Naive thymus-derived CD8-positive, alpha-beta T cell (primary cell): ENCODE measurements at regions not wholly inside any gene's neighbourhood (a gene's known extent, or its start where the extent isn't known, plus 50 kb on each side); places are given as distances from the start of the nearest gene placed in this dataset.
"Not testable (repeated sequence)": the region's sequence is repeated elsewhere in the genome, so short reads cannot be mapped to it uniquely, and the experiment has no call there.

Experiments
- ATAC-seq, 2 donors: fragments of 150-1000 bp; cut with Tn5 transposase in 1 of 2; sonication (Bioruptor Pico), chemical (Tn5 transposase) in 1 of 2; 1 replicate in 1 of 2; 2 replicates in 1 of 2; pipeline ENCODE4 v1.10.0; 2021; ENCODE audit warnings: mild to moderate bottlenecking in 2 of 2, moderate library complexity in 2 of 2
- POLR2A ChIA-PET: fragments of 350-600 bp; sonication (Branson Sonifier 250); formaldehyde crosslinking; loops from one replicate; lab custom pipeline; 2021; ENCODE audit warnings: antibody characterized with exemption; lab: Charles Lee
- DNase-seq, 10 donors: peaks; one replicate each; pipeline versions ENCODE4 v3.0.0 to v3.0.0-alpha.2; 2020 to 2022
- H3K27ac Mint-ChIP-seq, 10 donors: one replicate each; pipeline ENCODE4 v1.8.0; 2020 to 2022; ENCODE audit warnings: mild to moderate bottlenecking in 10 of 10, mixed read lengths in 10 of 10, moderate library complexity in 4 of 10, inconsistent platforms in 1 of 10
- H3K27me3 Mint-ChIP-seq, 5 donors: one replicate each; pipeline ENCODE4 v1.8.0; 2021 to 2022; ENCODE audit warnings: mixed read lengths in 5 of 5
- H3K36me3 Mint-ChIP-seq, 3 donors: one replicate each; pipeline ENCODE4 v1.8.0; 2020 to 2022; ENCODE audit warnings: mixed read lengths in 3 of 3, mild to moderate bottlenecking in 2 of 3, inconsistent platforms in 1 of 3
- H3K4me1 Mint-ChIP-seq, 4 donors: one replicate each; pipeline ENCODE4 v1.8.0; 2021 to 2022; ENCODE audit warnings: mixed read lengths in 4 of 4
- H3K4me3 Mint-ChIP-seq, 10 donors: one replicate each; pipeline ENCODE4 v1.8.0; 2020 to 2022; ENCODE audit warnings: mild to moderate bottlenecking in 10 of 10, mixed read lengths in 10 of 10, moderate library complexity in 6 of 10, inconsistent platforms in 1 of 10
- H3K9me3 Mint-ChIP-seq, 9 donors: one replicate each; pipeline ENCODE4 v1.8.0; 2020 to 2022; ENCODE audit warnings: mixed read lengths in 9 of 9, mild to moderate bottlenecking in 3 of 9, inconsistent platforms in 1 of 9, moderate library complexity in 1 of 9

DNA sequence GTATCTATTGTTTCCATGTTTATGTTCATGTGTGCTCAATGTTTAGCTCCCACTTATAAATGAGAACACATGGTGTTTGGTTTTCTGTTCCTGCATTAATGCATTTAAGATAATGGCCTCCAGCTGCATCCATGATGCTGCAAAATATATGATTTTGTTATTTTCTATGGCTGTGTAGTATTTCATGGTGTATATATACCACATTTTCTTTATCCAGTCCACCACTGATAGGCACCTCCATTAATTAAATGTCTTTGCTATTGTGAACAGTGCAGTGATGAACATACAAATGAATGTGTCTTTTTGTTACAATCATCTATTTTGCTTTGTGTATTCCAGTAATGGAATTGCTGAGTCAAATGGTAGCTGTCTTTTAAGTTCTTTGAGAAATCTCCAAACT is 329.4 kb upstream of the MAGI2 start:
- peaks cover 0 to 5% (median 0%) of the 10 kb centered on the region in 9 donors for H3K9me3 Mint-ChIP-seq
- no peak for DNase-seq
- no peak overlapping the region for H3K27ac Mint-ChIP-seq
- peaks cover 0 to 2% (median 0%) of the 10 kb centered on the region in 5 donors for H3K27me3 Mint-ChIP-seq
- H3K4me3 Mint-ChIP-seq: no peak overlapping the region
- no peak for ATAC-seq
- peaks cover 0 to 2% (median under 1%) of the 10 kb centered on the region in 4 donors for H3K4me1 Mint-ChIP-seq
- POLR2A ChIA-PET: no interaction called here
- H3K36me3 Mint-ChIP-seq: no peaks in the 10 kb centered on the region

DNA sequence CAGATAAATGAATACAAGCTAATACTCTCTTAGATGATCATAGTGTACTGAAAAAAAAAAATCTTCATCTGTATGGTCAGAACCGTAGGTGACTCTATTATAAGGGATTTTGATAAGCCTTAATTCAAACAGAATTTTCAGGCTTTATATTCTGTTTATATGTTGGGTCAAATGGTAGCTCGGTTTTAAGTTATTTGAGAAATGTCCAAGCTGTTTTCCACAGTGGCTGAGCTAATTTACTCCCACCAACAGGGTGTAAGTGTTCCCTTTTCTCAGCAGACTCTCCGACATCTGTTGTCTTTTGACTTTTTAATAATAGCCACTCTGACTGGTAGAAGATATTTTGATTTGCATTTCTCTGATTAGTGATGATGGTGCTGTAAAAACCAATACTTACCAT is 328.8 kb upstream of the MAGI2 start:
- H3K27me3 Mint-ChIP-seq: peaks cover 0 to 2% (median 0%) of the 10 kb centered on the region in 5 donors
- no peak for DNase-seq
- POLR2A ChIA-PET: no interaction called here
- no peak overlapping the region for H3K27ac Mint-ChIP-seq
- no peak for ATAC-seq
- peaks cover 0 to 2% (median under 1%) of the 10 kb centered on the region in 4 donors for H3K4me1 Mint-ChIP-seq
- H3K4me3 Mint-ChIP-seq: no peak overlapping the region
- no peaks in the 10 kb centered on the region for H3K36me3 Mint-ChIP-seq
- peaks cover 0 to 5% (median 0%) of the 10 kb centered on the region in 9 donors for H3K9me3 Mint-ChIP-seq

DNA sequence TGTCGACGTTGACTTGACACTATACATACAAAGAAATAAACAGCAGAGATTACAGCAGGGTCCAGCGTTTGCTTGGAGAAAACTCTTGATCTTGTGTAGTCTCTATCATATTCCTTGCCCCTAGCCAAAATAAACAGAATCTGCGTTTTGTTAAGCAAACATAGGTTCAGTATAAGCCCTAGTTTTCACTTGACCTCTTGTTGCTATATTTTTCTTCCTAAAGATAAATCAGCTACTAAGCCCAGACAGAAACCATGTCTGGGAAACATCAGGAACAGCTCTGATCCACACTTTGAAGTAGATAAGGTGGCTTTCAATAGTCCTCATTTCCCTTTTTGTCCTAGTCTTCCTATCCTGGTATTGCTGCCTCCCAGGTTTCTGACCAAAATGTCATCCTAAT is 328.2 kb upstream of the MAGI2 start:
- Mint-ChIP-seq H3K36me3 (no peaks in the 10 kb centered on the region), H3K9me3 (peaks cover 0 to 5% (median 0%) of the 10 kb centered on the region in 9 donors), H3K27me3 (peaks cover 0 to 2% (median 0%) of the 10 kb centered on the region in 5 donors), H3K4me3 (no peak overlapping the region), H3K4me1 (peaks cover 0 to 2% (median under 1%) of the 10 kb centered on the region in 4 donors), H3K27ac (no peak overlapping the region)
- DNase-seq (no peak), ATAC-seq (no peak)
- POLR2A ChIA-PET: no interaction called here

DNA sequence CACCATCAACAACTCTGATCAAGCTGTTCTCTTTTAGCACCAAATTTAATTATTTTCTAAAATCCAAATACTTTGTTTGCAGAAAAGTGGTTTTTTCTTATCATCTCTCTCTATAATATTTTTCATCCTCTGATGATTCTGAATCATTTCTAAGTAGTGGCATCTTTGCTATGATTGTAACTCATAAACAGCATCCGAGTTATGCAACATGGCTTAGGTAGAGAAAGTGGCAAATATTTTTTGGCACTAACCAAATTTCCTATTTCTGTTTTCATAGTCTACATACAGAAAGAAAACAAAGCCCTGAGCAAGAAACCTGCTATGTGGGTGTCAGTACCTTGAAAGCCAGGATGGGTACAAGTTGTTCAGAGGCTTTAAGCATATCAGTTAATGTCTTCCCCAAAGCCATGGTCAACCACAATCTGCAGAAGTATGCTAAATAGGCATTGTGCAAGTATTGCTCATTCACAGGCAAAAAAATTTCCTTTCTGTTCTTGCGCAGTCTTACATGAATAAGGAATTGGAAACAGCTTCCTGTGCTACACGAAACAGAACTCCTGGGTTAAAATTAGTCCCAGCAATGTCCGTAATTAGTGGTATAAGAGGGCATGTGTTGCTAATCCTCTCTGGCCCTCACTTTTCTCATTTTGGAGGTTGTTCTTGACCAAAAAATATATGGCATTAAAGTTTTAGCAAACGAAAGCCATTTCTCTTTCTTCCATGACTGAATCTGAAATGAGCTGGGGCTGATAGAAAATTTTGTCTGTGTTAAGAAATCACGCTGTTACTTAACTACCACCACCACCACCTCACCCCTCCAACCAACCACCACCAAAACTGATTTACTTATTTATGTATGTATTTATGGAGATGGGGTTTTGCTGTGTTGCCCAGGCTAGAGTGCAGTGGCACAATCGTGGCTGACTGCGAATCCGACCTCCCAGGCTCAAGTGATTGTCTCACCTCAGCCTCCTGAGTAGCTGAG is 325.6 kb upstream of the MAGI2 start:
- no peaks in the 10 kb centered on the region for H3K36me3 Mint-ChIP-seq
- no peak overlapping the region for H3K4me3 Mint-ChIP-seq
- POLR2A ChIA-PET: no interaction called here
- peaks cover 0 to 1% (median 0%) of the 10 kb centered on the region in 5 donors for H3K27me3 Mint-ChIP-seq
- H3K4me1 Mint-ChIP-seq: peaks cover 0 to 2% (median under 1%) of the 10 kb centered on the region in 4 donors
- ATAC-seq: no peak
- no peak overlapping the region for H3K27ac Mint-ChIP-seq
- no peak for DNase-seq
- H3K9me3 Mint-ChIP-seq: peaks cover 0 to 3% (median 0%) of the 10 kb centered on the region in 9 donors

DNA sequence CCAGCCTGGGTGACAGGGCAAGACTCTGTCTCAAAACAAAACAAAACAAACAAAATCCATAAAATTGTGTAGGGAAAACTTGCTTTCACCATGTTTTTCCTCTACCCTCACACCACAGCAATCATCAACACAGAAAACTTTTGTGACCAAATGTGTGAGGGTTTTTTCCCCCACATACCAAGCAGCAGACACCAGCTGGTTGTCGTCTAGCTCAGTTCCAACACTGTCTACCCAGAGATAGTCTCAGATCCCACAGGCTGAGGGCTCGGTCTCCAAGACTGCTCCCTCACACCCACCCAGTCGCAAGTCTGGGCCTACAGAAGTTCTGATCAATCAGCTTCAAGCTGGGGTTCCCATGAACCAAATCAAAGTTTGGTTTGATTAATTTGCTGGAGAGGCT is 322.4 kb upstream of the MAGI2 start:
- Mint-ChIP-seq H3K9me3 (no peaks in the 10 kb centered on the region), H3K27ac (no peak overlapping the region), H3K4me3 (no peak overlapping the region), H3K4me1 (peaks cover 0 to 2% (median under 1%) of the 10 kb centered on the region in 4 donors), H3K36me3 (no peaks in the 10 kb centered on the region), H3K27me3 (no peaks in the 10 kb centered on the region)
- POLR2A ChIA-PET: no interaction called here
- DNase-seq: no peak
- ATAC-seq: no peak

DNA sequence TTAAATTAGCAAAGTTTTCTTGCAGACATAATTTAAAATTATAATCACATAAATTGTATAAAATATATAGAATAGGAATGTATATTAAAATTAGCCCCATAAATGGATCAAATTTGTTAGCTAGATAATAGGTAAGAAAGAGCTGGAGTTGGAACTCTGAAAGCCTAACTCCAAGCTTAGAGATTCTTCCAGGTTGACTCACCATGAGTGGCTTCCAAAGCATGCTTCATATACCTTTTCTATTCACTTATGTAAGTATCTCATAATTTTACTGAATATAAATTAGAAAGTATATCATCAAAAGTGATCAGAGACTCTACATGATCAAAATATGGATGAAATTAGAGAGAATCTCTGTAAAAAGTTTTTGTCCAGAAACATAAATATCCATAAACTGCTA is 320.7 kb upstream of the MAGI2 start:
- H3K4me1 Mint-ChIP-seq: peaks cover 0 to 2% (median under 1%) of the 10 kb centered on the region in 4 donors
- no peak overlapping the region for H3K27ac Mint-ChIP-seq
- H3K4me3 Mint-ChIP-seq: no peak overlapping the region
- DNase-seq: no peak
- peaks cover 0 to 1% (median 0%) of the 10 kb centered on the region in 5 donors for H3K27me3 Mint-ChIP-seq
- no peak for ATAC-seq
- no peaks in the 10 kb centered on the region for H3K36me3 Mint-ChIP-seq
- POLR2A ChIA-PET: no interaction called here
- H3K9me3 Mint-ChIP-seq: no peaks in the 10 kb centered on the region

DNA sequence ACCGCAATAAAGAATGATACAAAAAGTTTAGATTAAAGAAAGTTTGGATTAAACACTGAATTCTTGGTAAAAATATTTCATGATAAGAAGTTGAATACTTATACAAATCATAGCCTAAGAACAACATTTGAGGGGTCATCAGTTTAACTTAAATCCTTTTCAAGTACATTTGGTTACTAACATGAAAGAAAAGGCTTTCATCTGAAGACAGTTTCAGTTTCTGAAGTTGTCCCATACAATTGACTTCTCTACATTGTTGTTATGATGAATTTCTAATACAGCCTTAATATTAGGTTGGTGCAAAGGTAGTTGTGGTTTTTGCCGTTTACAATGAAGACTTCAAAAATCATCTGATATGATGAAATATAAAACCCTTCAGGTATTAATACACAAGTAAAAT is 317.5 kb upstream of the MAGI2 start:
- ATAC-seq (no peak), DNase-seq (no peak)
- H3K27ac Mint-ChIP-seq: no peak overlapping the region
- POLR2A ChIA-PET: no interaction called here
- no peaks in the 10 kb centered on the region for H3K9me3 Mint-ChIP-seq
- H3K36me3 Mint-ChIP-seq: no peaks in the 10 kb centered on the region
- H3K27me3 Mint-ChIP-seq: peaks cover 0 to 5% (median 0%) of the 10 kb centered on the region in 5 donors
- no peak overlapping the region for H3K4me3 Mint-ChIP-seq
- H3K4me1 Mint-ChIP-seq: peaks cover 0 to 6% (median 1%) of the 10 kb centered on the region in 4 donors

DNA sequence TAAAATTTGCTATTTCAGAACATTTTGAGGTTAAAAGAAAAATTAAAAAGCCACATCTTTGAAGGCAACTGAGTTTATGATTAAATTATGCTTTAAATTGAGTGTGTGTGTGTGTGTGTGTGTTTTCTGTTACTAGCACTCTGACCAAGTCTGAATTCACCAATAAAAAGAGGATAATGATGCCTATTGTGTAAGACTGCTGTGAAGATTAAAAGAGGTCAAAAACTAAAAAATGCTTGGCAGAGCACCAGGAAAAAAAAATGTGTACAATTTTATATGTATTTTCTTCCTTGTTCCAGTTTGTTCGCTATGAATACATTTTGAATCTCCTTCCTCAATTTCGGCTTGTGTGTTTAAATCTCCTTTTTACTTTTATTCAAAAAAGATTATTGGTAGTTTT is 316.6 kb upstream of the MAGI2 start:
- peak overlapping the region in 1 of 10 donors; percentile 5 for H3K27ac Mint-ChIP-seq
- POLR2A ChIA-PET: no interaction called here
- ATAC-seq (no peak), DNase-seq (no peak)
- H3K27me3 Mint-ChIP-seq: peaks cover 0 to 6% (median 5%) of the 10 kb centered on the region in 5 donors
- H3K9me3 Mint-ChIP-seq: peaks cover 0 to 4% (median 0%) of the 10 kb centered on the region in 9 donors
- H3K4me1 Mint-ChIP-seq: peaks cover 0 to 6% (median 1%) of the 10 kb centered on the region in 4 donors
- H3K4me3 Mint-ChIP-seq: no peak overlapping the region
- H3K36me3 Mint-ChIP-seq: no peaks in the 10 kb centered on the region

DNA sequence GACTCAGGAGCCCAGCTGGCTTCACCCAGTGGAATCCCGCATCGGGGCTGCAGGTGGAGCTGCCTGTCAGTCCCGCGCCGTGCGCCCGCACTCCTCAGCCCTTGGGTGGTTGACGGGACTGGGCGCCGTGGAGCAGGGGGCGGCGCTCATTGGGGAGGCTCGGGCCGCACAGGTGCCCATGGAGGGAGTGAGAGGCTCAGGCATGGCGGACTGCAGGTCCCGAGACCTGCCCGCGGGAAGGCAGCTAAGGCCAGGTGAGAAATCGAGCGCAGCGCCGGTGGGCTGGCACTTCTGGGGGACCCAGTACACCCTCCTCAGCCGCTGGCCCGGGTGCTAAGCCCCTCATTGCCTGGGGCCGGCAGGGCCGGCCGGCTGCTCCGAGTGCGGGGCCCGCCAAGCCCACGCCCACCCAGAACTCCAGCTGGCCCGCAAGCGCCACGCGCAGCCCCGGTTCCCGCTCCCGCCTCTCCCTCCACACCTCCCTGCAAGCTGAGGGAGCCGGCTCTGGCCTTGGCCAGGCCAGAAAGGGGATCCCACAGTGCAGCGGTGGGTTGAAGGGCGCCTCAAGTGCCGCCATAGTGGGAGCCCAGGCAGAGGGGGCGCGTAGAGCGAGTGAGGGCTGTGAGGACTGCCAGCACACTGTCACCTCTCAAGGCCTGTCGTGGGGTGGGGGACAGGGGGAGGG is 314.6 kb upstream of the MAGI2 start:
- peak in 1 of 10 donors; percentile 44 for DNase-seq
- H3K4me3 Mint-ChIP-seq, H3K4me1 Mint-ChIP-seq, ATAC-seq, H3K9me3 Mint-ChIP-seq, H3K36me3 Mint-ChIP-seq, POLR2A ChIA-PET, H3K27ac Mint-ChIP-seq: not testable (repeated sequence)
- peaks cover 0 to 17% (median 5%) of the 10 kb centered on the region in 5 donors for H3K27me3 Mint-ChIP-seq

DNA sequence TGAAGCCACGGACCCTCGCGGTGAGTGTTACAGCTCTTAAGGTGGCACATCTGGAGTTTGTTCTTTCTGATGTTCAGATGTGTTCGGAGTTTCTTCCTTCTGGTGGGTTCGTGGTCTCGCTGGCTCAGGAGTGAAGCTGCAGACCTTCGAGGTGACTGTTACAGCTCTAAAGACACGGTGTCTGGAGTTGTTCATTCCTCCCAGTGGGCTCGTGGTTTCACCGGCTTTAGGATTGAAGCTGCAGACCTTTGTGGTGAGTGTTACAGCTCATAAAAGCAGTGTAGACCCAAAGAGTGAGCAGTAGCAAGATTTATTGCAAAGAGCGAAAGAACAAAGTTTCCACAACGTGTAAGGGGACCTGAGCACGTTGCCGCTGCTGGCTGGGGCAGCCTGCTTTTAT is 313.7 kb upstream of the MAGI2 start:
- H3K27me3 Mint-ChIP-seq: peaks cover 0 to 17% (median 5%) of the 10 kb centered on the region in 5 donors

DNA sequence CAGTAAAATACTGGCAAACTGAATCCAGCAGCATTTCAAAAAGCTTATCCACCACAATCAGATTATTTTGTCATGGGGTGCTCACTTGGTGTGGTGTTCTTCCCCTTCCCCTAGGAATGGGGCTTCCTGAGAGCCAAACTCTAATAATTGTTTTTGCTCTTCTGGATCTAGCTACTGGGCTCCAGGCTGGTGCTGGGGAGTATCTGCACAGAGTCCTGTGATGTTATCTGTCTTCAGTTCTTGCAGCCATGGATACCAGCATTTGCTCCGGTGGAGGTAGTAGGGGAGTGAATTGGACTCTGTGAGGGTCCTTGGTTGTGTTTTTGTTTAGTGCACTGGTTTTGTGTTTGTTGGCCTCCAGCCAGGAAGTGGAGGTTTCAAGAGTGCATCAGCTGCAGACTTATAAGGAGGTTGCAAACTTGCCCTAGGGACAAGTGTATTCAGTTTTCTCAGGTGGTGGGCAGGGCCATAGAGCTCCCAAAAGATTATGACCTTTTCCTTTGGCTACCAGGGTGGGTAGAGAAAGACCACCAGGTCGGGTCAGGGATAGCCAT is 308.5 kb upstream of the MAGI2 start:
- peaks cover 0 to 2% (median 0%) of the 10 kb centered on the region in 4 donors for H3K4me1 Mint-ChIP-seq
- peaks cover 0 to 33% (median 7%) of the 10 kb centered on the region in 5 donors for H3K27me3 Mint-ChIP-seq
- POLR2A ChIA-PET: no interaction called here
- H3K4me3 Mint-ChIP-seq: no peak overlapping the region
- H3K9me3 Mint-ChIP-seq: peaks cover 0 to 13% (median 8%) of the 10 kb centered on the region in 9 donors
- no peak for DNase-seq
- H3K27ac Mint-ChIP-seq: no peak overlapping the region
- H3K36me3 Mint-ChIP-seq: peaks cover 0 to 6% (median 0%) of the 10 kb centered on the region in 3 donors
- ATAC-seq: no peak

More for the DNA sequence above, 313.7 kb upstream of the MAGI2 start:
- peak overlapping the region in 3 of 10 donors; percentile 4 to 26 (median 25) for H3K4me3 Mint-ChIP-seq
- H3K9me3 Mint-ChIP-seq, H3K36me3 Mint-ChIP-seq, DNase-seq, POLR2A ChIA-PET, ATAC-seq, H3K4me1 Mint-ChIP-seq, H3K27ac Mint-ChIP-seq: not testable (repeated sequence)

DNA sequence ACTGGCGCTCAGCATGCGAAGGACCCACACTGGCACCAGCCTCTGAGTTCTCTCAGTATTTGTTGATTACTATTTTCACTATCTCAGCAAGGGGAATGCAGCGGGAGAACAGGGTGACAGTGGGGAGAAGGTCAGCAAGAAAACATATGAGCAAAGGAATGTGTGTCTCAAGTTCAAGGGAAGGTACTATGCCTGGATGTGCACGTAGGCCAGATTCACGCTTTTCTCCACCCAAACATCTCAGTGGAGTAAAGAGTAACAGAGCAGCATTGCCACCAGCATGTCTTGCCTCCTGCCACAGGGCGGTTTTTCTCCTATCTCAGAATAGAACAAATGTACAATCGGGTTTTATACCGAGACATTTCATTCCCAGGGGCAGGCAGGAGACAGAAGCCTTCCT is 297.5 kb upstream of the MAGI2 start:
- DNase-seq, POLR2A ChIA-PET, ATAC-seq, H3K27ac Mint-ChIP-seq, H3K27me3 Mint-ChIP-seq, H3K36me3 Mint-ChIP-seq, H3K4me1 Mint-ChIP-seq, H3K4me3 Mint-ChIP-seq: not testable (repeated sequence)
- peaks cover 0 to 14% (median 5%) of the 10 kb centered on the region in 9 donors for H3K9me3 Mint-ChIP-seq
